Neural cell (in vitro differentiated cells): ENCODE measurements at regions not wholly inside any gene's neighbourhood (a gene's known extent, or its start where the extent isn't known, plus 50 kb on each side); places are given as distances from the start of the nearest gene placed in this dataset.

Experiments
- CTCF ChIP-seq: fragments of 450-650 bp; IDR thresholded peaks from 2 replicates; pipeline ENCODE4 v1.5.1; 2014; ENCODE audit warnings: antibody characterized with exemption, mild to moderate bottlenecking, moderate library complexity; ENCODE audit not compliant: poor library complexity, severe bottlenecking
- EP300 ChIP-seq: fragments of 450-650 bp; conservative IDR thresholded peaks from 2 replicates; pipeline ENCODE4 v1.6.1; 2014; ENCODE audit warnings: antibody characterized with exemption, mild to moderate bottlenecking, moderate library complexity; ENCODE audit not compliant: poor library complexity, severe bottlenecking
- EZH2 ChIP-seq: fragments of 200-600, 300-800 bp; shearing (Covaris generic), sonication (generic); IDR thresholded peaks from 2 replicates; pipeline ENCODE4 v1.6.1; 2014; ENCODE audit warnings: antibody characterized with exemption, low read length, borderline replicate concordance, mild to moderate bottlenecking; ENCODE audit not compliant: insufficient read depth, poor library complexity, severe bottlenecking
- MXI1 ChIP-seq: fragments of 450-650 bp; conservative IDR thresholded peaks from 2 replicates; pipeline ENCODE4 v1.6.1; 2014; ENCODE audit warnings: antibody characterized with exemption, mild to moderate bottlenecking; ENCODE audit not compliant: poor library complexity, severe bottlenecking
- POLR2AphosphoS5 ChIP-seq: IDR thresholded peaks from 2 replicates; pipeline ENCODE4 v1.6.1; 2012
- RAD21 ChIP-seq: fragments of 450-650 bp; conservative IDR thresholded peaks from 2 replicates; pipeline ENCODE4 v1.6.1; 2014; ENCODE audit warnings: antibody characterized with exemption, mild to moderate bottlenecking, moderate library complexity
- REST ChIP-seq: IDR thresholded peaks from 2 replicates; pipeline ENCODE4 v1.6.1; 2012; ENCODE audit warnings: borderline replicate concordance
- SMC3 ChIP-seq: fragments of 450-650 bp; conservative IDR thresholded peaks from 2 replicates; pipeline ENCODE4 v1.6.1; 2014; ENCODE audit warnings: antibody characterized with exemption, mild to moderate bottlenecking, moderate library complexity; ENCODE audit not compliant: poor library complexity
- TAF1 ChIP-seq: IDR thresholded peaks from 2 replicates; pipeline ENCODE4 v1.6.1; 2012; ENCODE audit warnings: low read depth

GRCh38 chr18:30280186-30280585 is 762.4 kb downstream of the DSC3 start:
- TF ChIP-seq CTCF (no peak), RAD21 (no peak), TAF1 (no peak), EP300 (no peak), SMC3 (no peak), REST (no peak), EZH2 (no peak), POLR2AphosphoS5 (no peak), MXI1 (no peak)
